HepG2 (cell line): ENCODE measurements at regions not wholly inside any gene's neighbourhood (a gene's known extent, or its start where the extent isn't known, plus 50 kb on each side); places are given as distances from the start of the nearest gene placed in this dataset.

Source experiments
- ATAC-seq: fragments of 200-7000 bp; cut with Tn5 transposase; 3 replicates; pipeline ENCODE4 v1.9.1; 2020; ENCODE audit warnings: mild to moderate bottlenecking, moderate library complexity
- BruUV-seq: library from RNA; stranded (reverse); fragments of 400-500 nt; replicated peaks from 2 replicates; lab custom pipeline; 2021; lab: Mats Ljungman, UMichigan
- CTCF ChIA-PET: fragments of 300-600 bp; formaldehyde crosslinking; extraction: SDS; loops from one replicate; lab custom pipeline; 2021; ENCODE audit warnings: low total read pairs, inconsistent platforms, low intra/inter-chr PET ratio; lab: Yijun Ruan, JAX
- POLR2A ChIA-PET: fragments of 350-600 bp; sonication (Branson Sonifier 250); formaldehyde crosslinking; loops from one replicate; lab custom pipeline; 2020; ENCODE audit warnings: antibody characterized with exemption, inconsistent platforms; lab: Yijun Ruan, JAX
- DNase-seq: peaks from one replicate; pipeline ENCODE4 v3.0.0-alpha.2; 2015; ENCODE audit warnings: low spot score
- FAIRE-seq: peaks from 3 replicates; lab custom pipeline; 2011; peaks lifted over from hg19 to GRCh38; lab: Jason Lieb, UNC
- H2AFZ ChIP-seq: one replicate; pipeline ENCODE4 v1.6.1; 2011; ENCODE audit warnings: low read length, inconsistent platforms
- H3K27ac ChIP-seq: fragments of 300-600 bp; 3 replicates; pipeline ENCODE4 v1.8.0; 2011; ENCODE audit warnings: mixed run types, mild to moderate bottlenecking, mixed read lengths, low read length, inconsistent platforms; ENCODE audit not compliant: insufficient read depth; ENCODE audit errors: extremely low read length
- H3K27me3 ChIP-seq, 2 experiments: fragments of 200-600 bp in 1 of 2; 2 replicates in 1 of 2; 3 replicates in 1 of 2; pipeline versions ENCODE4 v1.6.0 to v1.8.0; 2011; ENCODE audit warnings: low read length in 2 of 2, mild to moderate bottlenecking in 2 of 2, moderate library complexity in 2 of 2, inconsistent platforms in 1 of 2; ENCODE audit not compliant: insufficient read depth in 2 of 2, control insufficient read depth in 1 of 2
- H3K36me3 ChIP-seq, 2 experiments: fragments of 200-600 bp in 1 of 2; replicated peaks in 1 of 2; 2 replicates in 1 of 2; 3 replicates in 1 of 2; pipeline versions ENCODE4 v1.5.1 to v1.8.0; 2011; ENCODE audit warnings: low read length in 2 of 2, inconsistent platforms in 1 of 2; ENCODE audit not compliant: insufficient read depth in 2 of 2, control insufficient read depth in 1 of 2
- H3K4me1 ChIP-seq: 2 replicates; pipeline ENCODE4 v1.5.1; 2012; ENCODE audit warnings: low read length, inconsistent platforms; ENCODE audit not compliant: insufficient read depth
- H3K4me2 ChIP-seq: 2 replicates; pipeline ENCODE4 v1.6.0; 2011; ENCODE audit warnings: low read depth, low read length, inconsistent platforms
- H3K4me3 ChIP-seq, 3 experiments: fragments of 200-600 bp in 1 of 3; sonication (generic), shearing (Covaris generic) in 1 of 3; replicated peaks in 1 of 3; 2 replicates each; pipeline ENCODE4 v1.5.1; 2011 to 2016; ENCODE audit warnings: low read length in 3 of 3, inconsistent platforms in 2 of 3, low read depth in 2 of 3, mild to moderate bottlenecking in 2 of 3, control low read depth in 1 of 3, mixed read lengths in 1 of 3; ENCODE audit not compliant: insufficient read depth in 1 of 3
- H3K79me2 ChIP-seq: one replicate; pipeline ENCODE4 v1.6.1; 2011; ENCODE audit warnings: low read length, inconsistent platforms; ENCODE audit not compliant: insufficient read depth
- H3K9ac ChIP-seq: 2 replicates; pipeline ENCODE4 v1.6.0; 2011; ENCODE audit warnings: mild to moderate bottlenecking, low read depth, low read length, inconsistent platforms; ENCODE audit not compliant: insufficient read depth
- H3K9me3 ChIP-seq: 2 replicates; pipeline ENCODE4 v1.5.1; 2012; ENCODE audit warnings: mild to moderate bottlenecking, low read length
- H4K20me1 ChIP-seq: 2 replicates; pipeline ENCODE4 v1.6.0; 2011; ENCODE audit warnings: inconsistent platforms, mild to moderate bottlenecking, low read length, moderate library complexity; ENCODE audit not compliant: insufficient read depth
- FOXP4 ChIP-seq: sonication (generic); formaldehyde crosslinking; IDR thresholded peaks from 2 replicates; pipeline ENCODE4 v1.4.0; 2020; ENCODE audit warnings: missing genetic modification reagents
- HES4 ChIP-seq: sonication (generic); formaldehyde crosslinking; IDR thresholded peaks from 2 replicates; pipeline ENCODE4 v1.9.0; 2021; ENCODE audit warnings: mild to moderate bottlenecking, missing genetic modification reagents, borderline replicate concordance
- SMARCE1 ChIP-seq: fragments of 450-650 bp; IDR thresholded peaks from 2 replicates; pipeline ENCODE4 v1.6.1; 2017; ENCODE audit warnings: borderline replicate concordance
- TEAD3 ChIP-seq: optimal IDR thresholded peaks from 2 replicates; pipeline ENCODE3; 2016; ENCODE audit warnings: borderline replicate concordance
- ZBTB40 ChIP-seq, 2 experiments: fragments of 450-650 bp in 1 of 2; sonication (generic) in 1 of 2; formaldehyde crosslinking in 1 of 2; IDR thresholded peaks; 2 replicates each; pipeline versions ENCODE4 v1.6.1 to v1.8.0; 2016 to 2022; ENCODE audit warnings: antibody characterized with exemption in 1 of 2, mild to moderate bottlenecking in 1 of 2, missing genetic modification reagents in 1 of 2
- ZNF331 ChIP-seq: sonication (generic); formaldehyde crosslinking; IDR thresholded peaks from 2 replicates; pipeline ENCODE4 v1.4.0; 2020; ENCODE audit warnings: missing genetic modification reagents
- ZNF619 ChIP-seq: sonication (generic); formaldehyde crosslinking; IDR thresholded peaks from 2 replicates; pipeline ENCODE4 v1.4.0; 2020; ENCODE audit warnings: mild to moderate bottlenecking, missing genetic modification reagents
- ZNF660 ChIP-seq: sonication (generic); formaldehyde crosslinking; IDR thresholded peaks from 2 replicates; pipeline ENCODE4 v1.5.1; 2020; ENCODE audit warnings: mild to moderate bottlenecking, low read depth, missing genetic modification reagents, borderline replicate concordance
- WGBS: methylation state at CpG from one replicate; pipeline ENCODE4 v1.1.6; 2017; ENCODE audit warnings: low lambda C conversion rate; 5-methylcytosine and 5-hydroxymethylcytosine counted together
- in situ Hi-C: cut with HindIII; loops from 2 replicates; pipeline ENCODE4 v1.10.0; 2017; ENCODE audit warnings: low pct_unique_long_range_greater_than_20kb; ENCODE audit not compliant: extremely low pct_ligation_motif_present
- intact Hi-C: fragments of 100-400 bp; cut with micrococcal nuclease; formaldehyde crosslinking; loops from one replicate; pipeline ENCODE4 v1.10.0; 2022; ENCODE audit not compliant: unreplicated experiment
- TF ChIP-seq, protein P1 (sequence below), 2 experiments: sonication (generic) in 1 of 2; formaldehyde crosslinking in 1 of 2; IDR thresholded peaks; 2 replicates each; pipeline versions ENCODE4 v1.5.1 to v1.6.1; 2011 to 2020; ENCODE audit warnings: borderline replicate concordance in 1 of 2, low read depth in 1 of 2, low read length in 1 of 2, mild to moderate bottlenecking in 1 of 2, missing genetic modification reagents in 1 of 2, moderate library complexity in 1 of 2

DNA sequence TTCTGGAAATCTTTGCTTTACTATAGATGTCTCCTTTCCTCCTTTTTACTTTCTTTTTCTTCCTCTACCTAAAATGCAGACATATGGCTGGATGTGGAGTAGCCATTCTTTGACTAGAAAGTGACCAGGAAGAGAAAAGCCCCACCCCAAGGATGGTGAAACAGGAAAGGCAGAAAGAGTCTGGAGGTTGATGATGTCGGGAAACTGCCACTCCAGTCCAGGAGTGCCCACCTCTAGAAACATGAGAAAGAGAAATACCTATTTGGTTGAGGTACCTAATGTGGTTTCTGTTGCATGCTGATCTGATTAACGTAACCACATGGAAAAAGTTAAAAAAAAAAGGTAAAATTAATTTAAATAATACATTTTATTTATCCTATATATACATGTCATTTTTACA lies 55.2 kb upstream of the SSR3 start:
- no peaks in the 10 kb centered on the region for H3K9me3 ChIP-seq
- H3K27me3 ChIP-seq: peaks cover 0 to 21% of the 10 kb centered on the region in 2 experiments; a peak in 2 of 5 replicates
- POLR2A ChIA-PET: no interaction called here
- in situ Hi-C loops (no loop called here), intact Hi-C loops (no loop called here)
- H3K9ac ChIP-seq: no peak overlapping the region
- DNase-seq (no peak), ATAC-seq (no peak), FAIRE-seq (no peak)
- H3K4me1 ChIP-seq: peaks cover 20% of the 10 kb centered on the region
- BruUV-seq: no TSS peak
- no peak overlapping the region for H2AFZ ChIP-seq
- H4K20me1 ChIP-seq: no peaks in the 10 kb centered on the region
- WGBS: 47% methylated on average over 2 of the region's 2 CpGs
- H3K4me2 ChIP-seq: no peak overlapping the region
- no peak overlapping the region for H3K27ac ChIP-seq
- no peaks in the 10 kb centered on the region for H3K79me2 ChIP-seq
- CTCF ChIA-PET: no interaction called here
- H3K36me3 ChIP-seq: no peaks in the 10 kb centered on the region
- H3K4me3 ChIP-seq: no peak overlapping the region
- TF ChIP-seq ZNF331: no peak
- TF ChIP-seq, protein P1, sequence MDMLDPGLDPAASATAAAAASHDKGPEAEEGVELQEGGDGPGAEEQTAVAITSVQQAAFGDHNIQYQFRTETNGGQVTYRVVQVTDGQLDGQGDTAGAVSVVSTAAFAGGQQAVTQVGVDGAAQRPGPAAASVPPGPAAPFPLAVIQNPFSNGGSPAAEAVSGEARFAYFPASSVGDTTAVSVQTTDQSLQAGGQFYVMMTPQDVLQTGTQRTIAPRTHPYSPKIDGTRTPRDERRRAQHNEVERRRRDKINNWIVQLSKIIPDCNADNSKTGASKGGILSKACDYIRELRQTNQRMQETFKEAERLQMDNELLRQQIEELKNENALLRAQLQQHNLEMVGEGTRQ (IDR thresholded peaks at IDR 0.05; ENCODE audit: low read depth, low read length): no peak
- TF ChIP-seq, protein P1 (CRISPR knock-in tag; IDR thresholded peaks at IDR 0.05; ENCODE audit: borderline replicate concordance): no peak
- no peak for TF ChIP-seq FOXP4 (CRISPR knock-in tag)
- TF ChIP-seq ZBTB40 (IDR thresholded peaks at IDR 0.05): no peak
- no peak for TF ChIP-seq ZBTB40 (CRISPR knock-in tag; IDR thresholded peaks at IDR 0.05)
- TF ChIP-seq ZNF619 (CRISPR knock-in tag): no peak
- no peak for TF ChIP-seq ZNF660
- no peak for TF ChIP-seq SMARCE1
- no peak for TF ChIP-seq HES4
- no peak for TF ChIP-seq TEAD3
